LNCAP (cell line): ENCODE measurements at regions not wholly inside any gene's neighbourhood (a gene's known extent, or its start where the extent isn't known, plus 50 kb on each side); places are given as distances from the start of the nearest gene placed in this dataset.

Source experiments
- CTCF ChIP-seq: fragments of 450-650 bp; IDR thresholded peaks from 2 replicates; pipeline ENCODE4 v1.5.1; 2017; ENCODE audit warnings: mild to moderate bottlenecking

GRCh38 chr5:17163221-17163620 lies 54.2 kb upstream of the BASP1 start:
- no peak for TF ChIP-seq CTCF

- TF ChIP-seq CTCF = no peak
Measured at GRCh38 chr5:17167171-17167891, 50.1 kb upstream of the BASP1 start.
